Naive thymus-derived CD8-positive, alpha-beta T cell (primary cell): ENCODE measurements at regions not wholly inside any gene's neighbourhood (a gene's known extent, or its start where the extent isn't known, plus 50 kb on each side); places are given as distances from the start of the nearest gene placed in this dataset.

Experiments used
- ATAC-seq, 2 donors: fragments of 150-1000 bp; cut with Tn5 transposase in 1 of 2; sonication (Bioruptor Pico), chemical (Tn5 transposase) in 1 of 2; 1 replicate in 1 of 2; 2 replicates in 1 of 2; pipeline ENCODE4 v1.10.0; 2021; ENCODE audit warnings: mild to moderate bottlenecking in 2 of 2, moderate library complexity in 2 of 2
- POLR2A ChIA-PET: fragments of 350-600 bp; sonication (Branson Sonifier 250); formaldehyde crosslinking; loops from one replicate; lab custom pipeline; 2021; ENCODE audit warnings: antibody characterized with exemption; lab: Charles Lee
- DNase-seq, 10 donors: peaks; one replicate each; pipeline versions ENCODE4 v3.0.0 to v3.0.0-alpha.2; 2020 to 2022
- H3K27ac Mint-ChIP-seq, 10 donors: one replicate each; pipeline ENCODE4 v1.8.0; 2020 to 2022; ENCODE audit warnings: mild to moderate bottlenecking in 10 of 10, mixed read lengths in 10 of 10, moderate library complexity in 4 of 10, inconsistent platforms in 1 of 10
- H3K27me3 Mint-ChIP-seq, 5 donors: one replicate each; pipeline ENCODE4 v1.8.0; 2021 to 2022; ENCODE audit warnings: mixed read lengths in 5 of 5
- H3K36me3 Mint-ChIP-seq, 3 donors: one replicate each; pipeline ENCODE4 v1.8.0; 2020 to 2022; ENCODE audit warnings: mixed read lengths in 3 of 3, mild to moderate bottlenecking in 2 of 3, inconsistent platforms in 1 of 3
- H3K4me1 Mint-ChIP-seq, 4 donors: one replicate each; pipeline ENCODE4 v1.8.0; 2021 to 2022; ENCODE audit warnings: mixed read lengths in 4 of 4
- H3K4me3 Mint-ChIP-seq, 10 donors: one replicate each; pipeline ENCODE4 v1.8.0; 2020 to 2022; ENCODE audit warnings: mild to moderate bottlenecking in 10 of 10, mixed read lengths in 10 of 10, moderate library complexity in 6 of 10, inconsistent platforms in 1 of 10
- H3K9me3 Mint-ChIP-seq, 9 donors: one replicate each; pipeline ENCODE4 v1.8.0; 2020 to 2022; ENCODE audit warnings: mixed read lengths in 9 of 9, mild to moderate bottlenecking in 3 of 9, inconsistent platforms in 1 of 9, moderate library complexity in 1 of 9

DNA sequence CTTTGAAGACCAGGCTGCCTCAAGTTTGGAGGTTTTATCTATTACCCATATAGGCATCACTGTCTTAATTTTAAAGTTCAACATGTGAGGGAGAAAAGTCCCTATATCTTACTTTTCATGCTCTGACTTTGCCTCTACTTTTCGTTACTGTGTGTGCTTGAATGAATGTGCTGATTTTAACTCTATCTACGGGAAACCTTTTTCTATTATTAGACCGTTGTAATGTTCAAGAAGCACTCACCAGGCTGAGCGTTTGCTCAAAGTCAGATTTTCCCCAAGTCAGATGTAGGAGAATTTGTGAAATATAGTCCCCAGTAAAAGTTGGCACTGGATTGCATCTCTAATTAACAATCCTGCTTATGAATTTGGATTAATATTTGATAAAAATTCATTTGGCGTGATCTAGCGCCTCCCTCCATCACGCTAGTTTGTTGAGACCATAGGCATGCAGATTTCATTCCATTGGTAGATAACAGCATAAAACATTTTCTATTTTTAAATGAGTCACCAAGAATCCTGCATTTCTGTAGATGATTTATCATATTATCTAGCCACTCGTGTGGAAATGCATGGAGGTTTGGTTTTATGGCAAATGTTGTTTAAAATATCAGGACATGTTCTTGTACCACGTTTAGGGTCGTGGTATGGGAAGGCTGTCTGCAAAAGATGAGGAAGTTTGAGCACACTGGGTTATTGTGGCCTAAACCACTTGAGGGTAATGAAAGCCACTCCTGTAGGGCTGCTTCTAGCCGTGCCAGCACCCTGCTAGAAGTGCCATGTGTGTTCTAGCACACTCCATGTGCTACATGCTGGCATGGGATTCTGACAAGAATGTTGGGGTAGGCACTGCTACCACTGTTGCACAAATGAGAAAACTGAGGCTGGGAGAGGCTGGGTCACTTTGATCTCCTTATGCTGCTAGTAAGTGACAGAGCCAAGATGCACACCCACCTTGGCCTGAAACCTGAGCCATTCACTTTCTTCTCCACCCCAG, 179.4 kb downstream of the FGF9 start:
- no peaks in the 10 kb centered on the region for H3K9me3 Mint-ChIP-seq
- no peak for ATAC-seq
- POLR2A ChIA-PET: no interaction called here
- H3K4me1 Mint-ChIP-seq: peaks cover 0 to 5% (median 0%) of the 10 kb centered on the region in 4 donors
- H3K27ac Mint-ChIP-seq: peak overlapping the region in 2 of 10 donors; percentile 6 to 41
- DNase-seq: no peak
- no peaks in the 10 kb centered on the region for H3K36me3 Mint-ChIP-seq
- peaks cover 0 to 5% (median 1%) of the 10 kb centered on the region in 5 donors for H3K27me3 Mint-ChIP-seq
- no peak overlapping the region for H3K4me3 Mint-ChIP-seq

DNA sequence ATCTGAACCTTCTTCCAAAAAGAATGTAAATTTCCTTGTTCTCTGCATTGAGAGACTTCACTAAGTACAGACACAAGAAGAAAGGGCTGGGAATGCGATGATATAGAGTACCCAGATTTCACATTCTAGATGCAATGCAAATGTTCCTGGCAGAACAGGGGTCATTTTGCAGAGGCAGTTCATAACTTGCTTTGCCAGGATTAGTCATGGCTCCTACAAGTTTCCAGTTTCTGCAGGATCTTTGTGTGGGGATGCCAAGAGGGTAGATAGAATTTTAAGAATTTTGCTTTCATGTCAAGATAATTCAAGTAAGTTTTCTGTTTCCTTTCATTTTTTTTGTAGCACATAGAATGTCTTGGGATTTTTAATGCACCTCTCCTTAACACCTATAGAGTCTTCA, 181.2 kb downstream of the FGF9 start:
- ATAC-seq: no peak
- H3K4me3 Mint-ChIP-seq: no peak overlapping the region

GRCh38 chr13:21853779-21854178, 182.9 kb downstream of the FGF9 start:
- Mint-ChIP-seq H3K27ac (peak overlapping the region in 1 of 10 donors; percentile 21), H3K4me1 (peaks cover 0 to 5% (median 0%) of the 10 kb centered on the region in 4 donors), H3K27me3 (peaks cover 0 to 2% (median 0%) of the 10 kb centered on the region in 5 donors), H3K36me3 (no peaks in the 10 kb centered on the region), H3K4me3 (no peak overlapping the region), H3K9me3 (no peaks in the 10 kb centered on the region)
- POLR2A ChIA-PET: no interaction called here
- ATAC-seq: no peak
- DNase-seq: no peak

More for the DNA sequence above, 181.2 kb downstream of the FGF9 start:
- POLR2A ChIA-PET: no interaction called here
- H3K27ac Mint-ChIP-seq: no peak overlapping the region
- DNase-seq: no peak
- no peaks in the 10 kb centered on the region for H3K9me3 Mint-ChIP-seq
- no peaks in the 10 kb centered on the region for H3K36me3 Mint-ChIP-seq
- H3K27me3 Mint-ChIP-seq: peaks cover 0 to 5% (median 1%) of the 10 kb centered on the region in 5 donors
- H3K4me1 Mint-ChIP-seq: peaks cover 0 to 5% (median 0%) of the 10 kb centered on the region in 4 donors

GRCh38 chr13:21868823-21869222, 197.9 kb downstream of the FGF9 start:
- ATAC-seq: no peak
- Mint-ChIP-seq H3K4me3 (no peak overlapping the region), H3K9me3 (peaks cover 3 to 18% (median 5%) of the 10 kb centered on the region in 9 donors), H3K36me3 (peaks cover 0 to 7% (median 0%) of the 10 kb centered on the region in 3 donors), H3K27ac (no peak overlapping the region), H3K27me3 (peaks cover 0 to 11% (median 7%) of the 10 kb centered on the region in 5 donors), H3K4me1 (no peaks in the 10 kb centered on the region)
- POLR2A ChIA-PET: no interaction called here
- no peak for DNase-seq

DNA sequence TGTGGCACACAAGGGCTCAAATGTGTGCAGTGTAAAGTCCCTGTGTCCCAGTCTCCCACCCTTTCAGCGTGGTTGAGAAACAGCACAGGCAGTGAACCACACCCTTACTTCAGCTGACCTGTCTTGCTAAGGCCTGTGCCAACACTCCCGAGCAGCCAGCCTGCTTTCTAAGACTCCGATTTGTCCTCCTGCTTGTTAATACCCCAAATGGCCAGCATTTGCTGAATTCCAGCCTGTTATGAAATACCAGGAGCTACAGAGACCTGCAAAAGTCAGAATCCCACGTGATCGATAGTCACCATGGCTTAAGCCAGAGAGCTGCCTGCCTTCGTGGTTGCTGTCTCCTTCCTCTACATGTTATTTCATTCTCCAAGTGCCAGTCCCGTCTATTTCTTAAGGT, 200.5 kb downstream of the FGF9 start:
- H3K4me3 Mint-ChIP-seq: no peak overlapping the region

DNA sequence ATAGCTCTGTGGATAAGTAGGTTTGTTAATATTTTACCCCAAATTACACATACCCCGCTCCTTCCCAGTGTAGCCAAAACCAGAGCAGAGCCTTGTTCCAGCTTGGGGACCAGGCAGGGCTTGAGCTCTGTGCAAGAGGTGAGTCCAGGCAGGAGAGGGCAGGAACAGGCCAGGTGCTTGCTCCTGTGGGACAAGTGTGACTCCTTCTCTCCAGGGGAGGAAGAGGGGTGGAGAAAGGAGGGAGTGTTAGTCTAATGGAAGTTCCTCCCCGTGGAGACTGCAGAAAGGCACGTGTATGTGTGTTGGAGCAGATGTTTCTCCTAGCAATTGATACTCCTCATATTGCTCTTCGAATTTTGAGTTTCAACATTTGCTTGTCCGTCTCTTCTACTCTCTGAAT, 201.0 kb downstream of the FGF9 start:
- Mint-ChIP-seq H3K27ac (peak overlapping the region in 1 of 10 donors; percentile 14), H3K9me3 (no peaks in the 10 kb centered on the region), H3K36me3 (no peaks in the 10 kb centered on the region), H3K4me3 (no peak overlapping the region), H3K4me1 (no peaks in the 10 kb centered on the region), H3K27me3 (peaks cover 0 to 9% (median 5%) of the 10 kb centered on the region in 5 donors)
- DNase-seq: no peak
- POLR2A ChIA-PET: no interaction called here
- ATAC-seq: no peak

More for the DNA sequence above, 200.5 kb downstream of the FGF9 start:
- DNase-seq (no peak), ATAC-seq (no peak)
- H3K4me1 Mint-ChIP-seq: no peaks in the 10 kb centered on the region
- H3K36me3 Mint-ChIP-seq: no peaks in the 10 kb centered on the region
- H3K27me3 Mint-ChIP-seq: peaks cover 0 to 9% (median 7%) of the 10 kb centered on the region in 5 donors
- POLR2A ChIA-PET: no interaction called here
- peak overlapping the region in 1 of 10 donors; percentile 14 for H3K27ac Mint-ChIP-seq
- no peaks in the 10 kb centered on the region for H3K9me3 Mint-ChIP-seq

DNA sequence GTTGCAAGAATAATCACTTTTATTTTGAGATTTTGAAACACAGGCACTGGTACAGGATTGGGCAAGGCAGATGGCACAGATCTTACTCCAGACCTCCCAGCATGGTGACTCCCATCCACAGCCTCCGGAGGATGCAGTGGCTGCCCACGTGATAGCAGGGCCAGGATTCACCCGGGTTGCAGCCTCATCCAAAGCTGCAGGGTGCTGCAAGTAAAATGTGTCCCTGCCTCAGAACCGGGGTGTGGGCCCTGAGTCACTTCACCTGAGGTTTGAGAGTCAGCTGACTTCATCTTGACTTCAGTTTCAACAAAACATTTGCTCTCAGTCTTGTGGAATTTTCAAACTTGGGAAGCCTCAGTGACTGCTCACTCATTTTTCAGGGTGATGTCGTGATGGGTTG, 201.9 kb downstream of the FGF9 start:
- no peaks in the 10 kb centered on the region for H3K4me1 Mint-ChIP-seq
- POLR2A ChIA-PET: no interaction called here
- ATAC-seq (no peak), DNase-seq (no peak)
- H3K4me3 Mint-ChIP-seq: no peak overlapping the region
- no peak overlapping the region for H3K27ac Mint-ChIP-seq
- peaks cover 0 to 9% (median 5%) of the 10 kb centered on the region in 5 donors for H3K27me3 Mint-ChIP-seq
- H3K9me3 Mint-ChIP-seq: no peaks in the 10 kb centered on the region
- no peaks in the 10 kb centered on the region for H3K36me3 Mint-ChIP-seq

GRCh38 chr13:21875116-21875515, 204.2 kb downstream of the FGF9 start:
- H3K36me3 Mint-ChIP-seq: peaks cover 0 to under 1% (median 0%) of the 10 kb centered on the region in 3 donors

DNA sequence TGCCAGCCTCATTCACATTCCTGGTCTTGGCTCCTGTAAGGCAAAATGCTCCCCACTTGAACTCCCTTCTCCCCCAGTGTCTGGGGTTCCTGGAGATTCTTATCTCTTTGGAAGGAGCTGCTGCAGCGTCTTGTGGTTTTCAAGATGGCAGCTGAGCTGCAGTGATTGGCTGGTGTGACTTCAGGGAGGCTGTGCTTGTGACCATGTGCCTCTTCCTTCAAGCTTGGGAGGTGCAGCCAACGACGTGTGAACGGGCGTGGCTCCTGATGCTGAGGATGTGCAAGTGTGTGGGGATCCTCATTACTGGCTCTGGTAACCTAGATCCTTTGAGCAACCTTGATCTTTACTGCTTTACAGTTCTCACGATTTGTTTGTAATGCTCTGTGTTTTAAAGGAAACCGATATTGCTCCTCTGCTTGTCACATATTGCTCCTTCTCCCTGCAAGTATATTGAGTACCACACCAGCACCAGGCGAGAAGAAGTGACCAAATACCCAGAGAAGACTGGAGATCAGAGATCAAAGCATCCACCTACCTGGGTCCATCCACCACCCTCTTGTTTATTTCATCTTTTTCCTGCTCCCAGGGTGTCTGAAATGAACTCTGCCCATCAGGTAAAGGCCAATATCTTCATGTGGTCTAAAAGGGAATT, 208.5 kb downstream of the FGF9 start:
- H3K4me3 Mint-ChIP-seq: no peak overlapping the region
- DNase-seq (no peak), ATAC-seq (no peak)
- POLR2A ChIA-PET: no interaction called here
- no peaks in the 10 kb centered on the region for H3K9me3 Mint-ChIP-seq
- H3K27ac Mint-ChIP-seq: no peak overlapping the region
- peaks cover 0 to 2% (median 0%) of the 10 kb centered on the region in 4 donors for H3K4me1 Mint-ChIP-seq
- peaks cover 2 to 26% (median 4%) of the 10 kb centered on the region in 5 donors for H3K27me3 Mint-ChIP-seq
- peaks cover 0 to 2% (median 0%) of the 10 kb centered on the region in 3 donors for H3K36me3 Mint-ChIP-seq

More at GRCh38 chr13:21875116-21875515, 204.2 kb downstream of the FGF9 start:
- Mint-ChIP-seq H3K4me3 (no peak overlapping the region), H3K27ac (no peak overlapping the region), H3K27me3 (peaks cover 0 to 13% (median 3%) of the 10 kb centered on the region in 5 donors), H3K9me3 (no peaks in the 10 kb centered on the region), H3K4me1 (no peaks in the 10 kb centered on the region)
- DNase-seq (no peak), ATAC-seq (no peak)
- POLR2A ChIA-PET: no interaction called here

DNA sequence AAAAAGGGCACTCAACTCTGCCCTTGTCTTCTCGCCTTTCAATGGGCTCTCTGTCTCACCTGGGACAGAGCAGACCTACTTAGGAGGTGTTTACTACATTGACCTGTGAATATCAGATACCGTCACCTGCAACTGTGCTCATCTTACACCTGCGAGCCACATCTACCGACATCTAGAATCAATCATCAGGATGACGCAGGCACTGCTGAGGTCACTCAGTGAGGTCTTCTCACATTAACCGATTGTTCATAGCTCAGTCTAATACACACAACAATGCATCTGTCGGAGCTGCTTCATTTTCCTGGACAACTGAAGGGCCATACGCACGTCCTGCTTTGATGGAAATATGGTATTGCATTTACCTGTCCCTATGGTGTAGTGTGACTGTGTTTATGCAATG, 211.9 kb downstream of the FGF9 start:
- H3K27me3 Mint-ChIP-seq: peaks cover 4 to 41% (median 15%) of the 10 kb centered on the region in 5 donors
- POLR2A ChIA-PET: no interaction called here
- peaks cover 0 to 2% (median 0%) of the 10 kb centered on the region in 3 donors for H3K36me3 Mint-ChIP-seq
- ATAC-seq (no peak), DNase-seq (no peak)
- H3K4me3 Mint-ChIP-seq: no peak overlapping the region
- peaks cover 0 to 5% (median under 1%) of the 10 kb centered on the region in 4 donors for H3K4me1 Mint-ChIP-seq
- H3K9me3 Mint-ChIP-seq: no peaks in the 10 kb centered on the region
- peak overlapping the region in 1 of 10 donors; percentile 22 for H3K27ac Mint-ChIP-seq

GRCh38 chr13:21883713-21884112, 212.8 kb downstream of the FGF9 start:
- DNase-seq (no peak), ATAC-seq (no peak)
- peaks cover 0 to 2% (median 0%) of the 10 kb centered on the region in 3 donors for H3K36me3 Mint-ChIP-seq
- no peaks in the 10 kb centered on the region for H3K9me3 Mint-ChIP-seq
- peaks cover 4 to 41% (median 15%) of the 10 kb centered on the region in 5 donors for H3K27me3 Mint-ChIP-seq
- no peak overlapping the region for H3K27ac Mint-ChIP-seq
- H3K4me1 Mint-ChIP-seq: peaks cover 0 to 5% (median under 1%) of the 10 kb centered on the region in 4 donors
- no peak overlapping the region for H3K4me3 Mint-ChIP-seq
- POLR2A ChIA-PET: no interaction called here

GRCh38 chr13:21884299-21884909, 213.5 kb downstream of the FGF9 start:
- no peak overlapping the region for H3K27ac Mint-ChIP-seq
- H3K36me3 Mint-ChIP-seq: peaks cover 0 to 2% (median 0%) of the 10 kb centered on the region in 3 donors
- DNase-seq (no peak), ATAC-seq (no peak)
- H3K27me3 Mint-ChIP-seq: peaks cover 4 to 41% (median 14%) of the 10 kb centered on the region in 5 donors
- no peak overlapping the region for H3K4me3 Mint-ChIP-seq
- peaks cover 0 to 5% (median under 1%) of the 10 kb centered on the region in 4 donors for H3K4me1 Mint-ChIP-seq
- POLR2A ChIA-PET: no interaction called here
- H3K9me3 Mint-ChIP-seq: no peaks in the 10 kb centered on the region
